Esophagus muscularis mucosa (tissue), 4 donors: ENCODE measurements at regions not wholly inside any gene's neighbourhood (a gene's known extent, or its start where the extent isn't known, plus 50 kb on each side); places are given as distances from the start of the nearest gene placed in this dataset.
A peak's percentile ranks its signal among the peaks of the same experiment; 100 is the strongest.

Experiments used
- DNase-seq: peaks from one replicate; pipeline ENCODE4 v3.0.0-alpha.2; 2017; ENCODE audit errors: extremely low spot score
- H3K27ac ChIP-seq, 4 donors: fragments of 200-600 bp; sonication (generic); replicated peaks in 1 of 4; 1 replicate in 3 of 4; 2 replicates in 1 of 4; pipeline ENCODE4 v1.5.1; 2016 to 2019; ENCODE audit warnings: mild to moderate bottlenecking in 1 of 4
- H3K27me3 ChIP-seq, 4 donors: fragments of 200-600 bp; sonication (generic); one replicate each; pipeline versions ENCODE4 v1.5.1 to v1.6.0; 2016 to 2019
- H3K36me3 ChIP-seq, 4 donors: fragments of 200-600 bp; sonication (generic); one replicate each; pipeline ENCODE4 v1.5.1; 2016 to 2019
- H3K4me1 ChIP-seq, 4 donors: fragments of 200-600 bp; sonication (generic); one replicate each; pipeline ENCODE4 v1.5.1; 2016 to 2019
- H3K4me3 ChIP-seq, 4 donors: fragments of 200-600 bp; sonication (generic); 1 replicate in 2 of 4; 2 replicates in 2 of 4; pipeline ENCODE4 v1.5.1; 2016 to 2019; ENCODE audit warnings: mild to moderate bottlenecking in 4 of 4, moderate library complexity in 1 of 4
- H3K9me3 ChIP-seq, 4 donors: fragments of 200-600 bp; sonication (generic); 1 replicate in 3 of 4; 2 replicates in 1 of 4; pipeline ENCODE4 v1.5.1; 2016 to 2019
- EP300 ChIP-seq: sonication (generic); formaldehyde crosslinking; IDR thresholded peaks from one replicate; pipeline ENCODE4 v1.6.1; 2017; ENCODE audit warnings: antibody characterized with exemption
- POLR2A ChIP-seq: fragments of 450-650 bp; IDR thresholded peaks from one replicate; pipeline ENCODE4 v1.6.1; 2017; ENCODE audit warnings: antibody characterized with exemption, moderate library complexity, mild to moderate bottlenecking, low read depth
- POLR2AphosphoS5 ChIP-seq, 2 donors: sonication (generic); formaldehyde crosslinking; IDR thresholded peaks; one replicate each; pipeline ENCODE4 v1.6.1; 2017; ENCODE audit warnings: antibody characterized with exemption in 2 of 2
- WGBS: methylation state at CpG from one replicate; pipeline ENCODE4 v1.1.5; 2018; 5-methylcytosine and 5-hydroxymethylcytosine counted together
- intact Hi-C: fragments of 100-400 bp; cut with DNase I; formaldehyde crosslinking; loops from one replicate; pipeline ENCODE4 v1.15.1; 2023
- TF ChIP-seq, protein P1 (sequence below), 3 experiments: fragments of 200-600 bp in 2 of 3; fragments of 450-650 bp in 1 of 3; sonication (generic) in 2 of 3; IDR thresholded peaks; one replicate each; pipeline ENCODE4 v1.5.1; 2017 to 2019; ENCODE audit warnings: antibody characterized with exemption in 3 of 3, mild to moderate bottlenecking in 2 of 3, moderate library complexity in 1 of 3

GRCh38 chr7:119177863-119178262, 953.4 kb downstream of the ANKRD7 start:
- H3K27me3 ChIP-seq, result no peaks in the 10 kb centered on the region
- no peak overlapping the region for H3K27ac ChIP-seq
- H3K9me3 ChIP-seq, result no peaks in the 10 kb centered on the region
- H3K36me3 ChIP-seq, result no peaks in the 10 kb centered on the region
- no peak overlapping the region for H3K4me3 ChIP-seq
- TF ChIP-seq, protein P1, sequence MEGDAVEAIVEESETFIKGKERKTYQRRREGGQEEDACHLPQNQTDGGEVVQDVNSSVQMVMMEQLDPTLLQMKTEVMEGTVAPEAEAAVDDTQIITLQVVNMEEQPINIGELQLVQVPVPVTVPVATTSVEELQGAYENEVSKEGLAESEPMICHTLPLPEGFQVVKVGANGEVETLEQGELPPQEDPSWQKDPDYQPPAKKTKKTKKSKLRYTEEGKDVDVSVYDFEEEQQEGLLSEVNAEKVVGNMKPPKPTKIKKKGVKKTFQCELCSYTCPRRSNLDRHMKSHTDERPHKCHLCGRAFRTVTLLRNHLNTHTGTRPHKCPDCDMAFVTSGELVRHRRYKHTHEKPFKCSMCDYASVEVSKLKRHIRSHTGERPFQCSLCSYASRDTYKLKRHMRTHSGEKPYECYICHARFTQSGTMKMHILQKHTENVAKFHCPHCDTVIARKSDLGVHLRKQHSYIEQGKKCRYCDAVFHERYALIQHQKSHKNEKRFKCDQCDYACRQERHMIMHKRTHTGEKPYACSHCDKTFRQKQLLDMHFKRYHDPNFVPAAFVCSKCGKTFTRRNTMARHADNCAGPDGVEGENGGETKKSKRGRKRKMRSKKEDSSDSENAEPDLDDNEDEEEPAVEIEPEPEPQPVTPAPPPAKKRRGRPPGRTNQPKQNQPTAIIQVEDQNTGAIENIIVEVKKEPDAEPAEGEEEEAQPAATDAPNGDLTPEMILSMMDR (IDR thresholded peaks at IDR 0.05), result no peak
- no peaks in the 10 kb centered on the region for H3K4me1 ChIP-seq
- intact Hi-C loops, result no loop called here
- no peak for DNase-seq

DNA sequence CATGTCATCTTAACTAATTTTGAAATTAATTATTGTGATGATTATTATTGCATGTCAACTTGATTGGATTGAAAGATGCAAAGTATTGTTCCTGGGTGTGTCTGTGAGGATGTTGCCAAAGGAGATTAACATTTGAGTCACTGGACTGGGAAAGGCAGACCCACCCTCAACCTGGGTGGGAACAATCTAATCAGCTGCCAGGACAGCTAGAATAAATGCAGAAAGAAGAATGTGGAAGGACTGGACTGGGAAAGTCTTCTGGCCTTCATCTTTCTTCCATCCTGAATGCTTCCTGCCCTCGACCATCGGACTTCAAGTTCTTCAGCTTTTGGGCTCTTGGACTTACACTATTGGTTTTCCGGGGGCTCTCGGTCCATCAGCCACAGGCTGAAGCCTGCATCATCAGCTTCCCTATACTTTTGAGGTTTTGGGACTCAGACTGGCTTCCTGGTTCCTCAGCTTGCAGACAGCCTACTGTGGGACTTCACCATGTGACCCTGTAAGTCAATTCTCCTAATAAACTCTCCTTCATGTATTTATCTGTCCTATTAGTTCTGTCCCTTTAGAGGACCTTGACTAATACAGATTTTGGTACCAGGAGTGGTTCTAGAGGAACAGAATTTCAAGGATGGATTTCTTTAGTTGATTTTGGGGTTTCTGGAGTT, 959.8 kb downstream of the ANKRD7 start:
- Histone ChIP-seq H3K4me3 (no peak overlapping the region), H3K4me1 (no peaks in the 10 kb centered on the region), H3K36me3 (no peaks in the 10 kb centered on the region), H3K27ac (no peak overlapping the region), H3K27me3 (no peaks in the 10 kb centered on the region), H3K9me3 (no peaks in the 10 kb centered on the region)
- 87% methylated on average over 4 of the region's 4 CpGs for WGBS
- no peak for DNase-seq
- TF ChIP-seq POLR2AphosphoS5 (IDR thresholded peaks at IDR 0.05) (no peak), POLR2A (no peak), EP300 (no peak)
- TF ChIP-seq, protein P1 (IDR thresholded peaks at IDR 0.05), result no peak
- intact Hi-C loops, result no loop called here

GRCh38 chr7:119196183-119196582, 971.7 kb downstream of the ANKRD7 start:
- no peaks in the 10 kb centered on the region for H3K36me3 ChIP-seq
- TF ChIP-seq POLR2A, result no peak
- peaks cover 0 to 7% (median 0%) of the 10 kb centered on the region in 4 donors for H3K9me3 ChIP-seq
- intact Hi-C loops, result no loop called here
- H3K4me1 ChIP-seq, result no peaks in the 10 kb centered on the region
- H3K4me3 ChIP-seq, result no peak overlapping the region
- H3K27ac ChIP-seq, result no peak overlapping the region
- DNase-seq, result no peak
- no peaks in the 10 kb centered on the region for H3K27me3 ChIP-seq
- WGBS, result 66% methylated on average over 2 of the region's 2 CpGs

DNA sequence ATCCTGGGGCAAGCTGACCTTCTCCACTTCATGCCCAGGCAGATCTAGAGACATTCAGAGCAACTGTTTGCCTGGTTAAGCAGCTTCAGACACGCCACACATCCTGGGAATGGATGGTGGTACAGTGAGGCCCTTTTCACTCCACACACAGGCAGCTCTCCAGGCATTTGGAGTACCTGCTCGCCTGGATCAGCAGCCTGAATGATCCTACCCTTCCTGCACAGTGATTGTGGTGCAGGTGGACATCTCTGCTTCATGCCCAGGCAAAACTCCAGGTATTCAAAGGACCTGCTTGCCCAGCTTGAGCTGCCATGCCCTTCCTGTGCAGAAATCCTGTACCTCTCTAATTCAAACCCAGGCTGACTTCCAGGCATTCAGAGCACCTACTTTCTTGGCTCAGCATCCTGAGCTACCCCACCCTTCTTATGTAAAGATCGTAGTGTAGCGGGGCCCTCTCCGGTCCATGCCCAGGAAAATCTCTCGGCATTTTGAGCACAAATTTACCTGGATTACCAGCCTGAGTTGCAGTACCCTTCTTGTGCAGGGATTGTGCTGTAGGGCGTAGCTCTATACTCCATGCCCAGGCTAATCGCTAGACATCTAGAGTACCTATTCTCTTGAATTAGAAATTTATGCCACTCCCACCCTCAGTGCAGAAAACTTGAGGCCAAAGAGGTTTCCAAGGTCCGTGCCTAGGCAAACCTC, 972.8 kb downstream of the ANKRD7 start:
- WGBS, result 83% methylated on average over 9 of the region's 9 CpGs
- TF ChIP-seq POLR2A (no peak), EP300 (no peak), POLR2AphosphoS5 (IDR thresholded peaks at IDR 0.05) (no peak)
- TF ChIP-seq, protein P1 (IDR thresholded peaks at IDR 0.05), result no peak
- DNase-seq, result no peak
- H3K9me3 ChIP-seq, result peaks cover 0 to 7% (median 0%) of the 10 kb centered on the region in 4 donors
- no peaks in the 10 kb centered on the region for H3K27me3 ChIP-seq
- H3K36me3 ChIP-seq, result no peaks in the 10 kb centered on the region
- H3K4me1 ChIP-seq, result no peaks in the 10 kb centered on the region
- intact Hi-C loops, result no loop called here
- H3K27ac ChIP-seq, result no peak overlapping the region
- no peak overlapping the region for H3K4me3 ChIP-seq

DNA sequence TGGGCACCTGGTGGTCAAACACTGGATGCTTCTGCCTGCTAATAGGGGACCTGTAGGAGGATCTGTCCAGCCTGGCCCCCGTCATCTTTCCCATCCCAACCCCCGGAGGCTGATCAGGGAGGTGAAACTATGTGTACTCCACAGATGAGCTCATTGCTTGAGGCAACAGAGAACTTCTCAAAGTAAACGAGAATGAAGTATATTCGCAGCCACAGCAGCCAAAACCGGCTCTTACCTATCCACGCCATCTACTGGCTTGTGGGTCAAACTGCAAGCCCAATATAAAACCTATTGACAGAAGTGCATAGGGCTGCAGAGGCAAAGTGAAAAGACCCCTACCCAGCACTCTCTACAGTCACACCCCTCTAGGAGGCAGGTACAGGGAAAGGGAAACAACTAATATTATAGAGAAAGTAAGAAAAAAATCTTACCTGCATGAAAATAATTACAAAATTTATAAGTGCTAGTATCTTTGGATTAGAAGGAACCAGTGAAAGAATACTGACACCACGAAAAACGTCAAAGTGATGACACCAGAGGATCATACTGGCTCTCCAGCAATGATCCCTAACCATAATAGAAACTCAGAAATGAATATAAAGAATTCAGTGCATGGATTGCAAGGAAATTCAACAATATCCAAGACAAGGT, 973.5 kb downstream of the ANKRD7 start:
- TF ChIP-seq, protein P1 (IDR thresholded peaks at IDR 0.05), result peak in 2 of 3 experiments; percentile 15 to 57
- no peak for TF ChIP-seq EP300
- peaks cover 0 to 7% (median 0%) of the 10 kb centered on the region in 4 donors for H3K9me3 ChIP-seq
- H3K36me3 ChIP-seq, result no peaks in the 10 kb centered on the region
- 29% methylated on average over 8 of the region's 8 CpGs for WGBS
- H3K27ac ChIP-seq, result no peak overlapping the region
- no peaks in the 10 kb centered on the region for H3K4me1 ChIP-seq
- DNase-seq, result no peak
- H3K4me3 ChIP-seq, result no peak overlapping the region
- no peaks in the 10 kb centered on the region for H3K27me3 ChIP-seq
- intact Hi-C loops, result no loop called here
